ENCODE measurements at regions not wholly inside any gene's neighbourhood (a gene's known extent, or its start where the extent isn't known, plus 50 kb on each side); places are given as distances from the start of the nearest gene placed in this dataset.

DNA sequence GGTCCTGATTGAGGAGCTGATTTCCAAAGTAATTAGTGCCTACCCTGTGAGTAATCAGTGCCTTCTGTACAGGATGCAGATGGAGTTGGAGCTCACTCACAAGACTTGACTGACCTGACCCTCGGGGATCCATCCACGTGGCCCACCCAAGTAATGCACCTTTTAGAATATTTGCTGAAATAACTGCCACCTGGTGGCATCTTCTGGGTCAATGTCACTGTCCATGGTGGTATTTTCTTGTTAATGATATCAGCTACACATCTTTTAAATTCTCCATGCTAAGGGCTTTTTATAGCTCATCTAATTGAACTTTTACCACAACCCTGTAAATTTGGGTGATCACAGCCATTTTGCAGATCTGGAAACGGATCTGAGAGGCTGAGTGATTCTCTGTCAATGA lies 74.3 kb upstream of the ANKRD34C start:
- no peaks in the 10 kb centered on the region for H3K9me3 ChIP-seq
- H3K4me1 ChIP-seq = no peaks in the 10 kb centered on the region
- intact Hi-C loops (cut with DNase I; ENCODE audit: low total_unique reads) = no loop called here
- TF ChIP-seq POLR2A (IDR thresholded peaks at IDR 0.05) = no peak
- TF ChIP-seq, protein P1, sequence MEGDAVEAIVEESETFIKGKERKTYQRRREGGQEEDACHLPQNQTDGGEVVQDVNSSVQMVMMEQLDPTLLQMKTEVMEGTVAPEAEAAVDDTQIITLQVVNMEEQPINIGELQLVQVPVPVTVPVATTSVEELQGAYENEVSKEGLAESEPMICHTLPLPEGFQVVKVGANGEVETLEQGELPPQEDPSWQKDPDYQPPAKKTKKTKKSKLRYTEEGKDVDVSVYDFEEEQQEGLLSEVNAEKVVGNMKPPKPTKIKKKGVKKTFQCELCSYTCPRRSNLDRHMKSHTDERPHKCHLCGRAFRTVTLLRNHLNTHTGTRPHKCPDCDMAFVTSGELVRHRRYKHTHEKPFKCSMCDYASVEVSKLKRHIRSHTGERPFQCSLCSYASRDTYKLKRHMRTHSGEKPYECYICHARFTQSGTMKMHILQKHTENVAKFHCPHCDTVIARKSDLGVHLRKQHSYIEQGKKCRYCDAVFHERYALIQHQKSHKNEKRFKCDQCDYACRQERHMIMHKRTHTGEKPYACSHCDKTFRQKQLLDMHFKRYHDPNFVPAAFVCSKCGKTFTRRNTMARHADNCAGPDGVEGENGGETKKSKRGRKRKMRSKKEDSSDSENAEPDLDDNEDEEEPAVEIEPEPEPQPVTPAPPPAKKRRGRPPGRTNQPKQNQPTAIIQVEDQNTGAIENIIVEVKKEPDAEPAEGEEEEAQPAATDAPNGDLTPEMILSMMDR (IDR thresholded peaks at IDR 0.05) = no peak
- H3K27ac ChIP-seq = no peak overlapping the region
- no peak overlapping the region for H3K4me3 ChIP-seq
- H3K27me3 ChIP-seq = no peaks in the 10 kb centered on the region
- no peaks in the 10 kb centered on the region for H3K36me3 ChIP-seq (ENCODE audit: low read depth, missing control alignments)
- 73 to 74% methylated on average over 3 of the region's 3 CpGs for WGBS, 2 donors
- no peak for DNase-seq

- Histone ChIP-seq H3K4me1 (no peaks in the 10 kb centered on the region), H3K36me3 (ENCODE audit: low read depth, missing control alignments) (no peaks in the 10 kb centered on the region), H3K27ac (no peak overlapping the region), H3K9me3 (no peaks in the 10 kb centered on the region), H3K4me3 (no peak overlapping the region), H3K27me3 (no peaks in the 10 kb centered on the region)
- intact Hi-C loops (cut with DNase I; ENCODE audit: low total_unique reads) = no loop called here
- 64 to 68% methylated on average over 2 of the region's 2 CpGs for WGBS, 2 donors
- DNase-seq = no peak
- TF ChIP-seq, protein P1 (IDR thresholded peaks at IDR 0.05) = no peak
- TF ChIP-seq POLR2A (IDR thresholded peaks at IDR 0.05) = no peak
These were observed 75.6 kb upstream of the ANKRD34C start for GRCh38 chr15:79206940-79207339.

DNA sequence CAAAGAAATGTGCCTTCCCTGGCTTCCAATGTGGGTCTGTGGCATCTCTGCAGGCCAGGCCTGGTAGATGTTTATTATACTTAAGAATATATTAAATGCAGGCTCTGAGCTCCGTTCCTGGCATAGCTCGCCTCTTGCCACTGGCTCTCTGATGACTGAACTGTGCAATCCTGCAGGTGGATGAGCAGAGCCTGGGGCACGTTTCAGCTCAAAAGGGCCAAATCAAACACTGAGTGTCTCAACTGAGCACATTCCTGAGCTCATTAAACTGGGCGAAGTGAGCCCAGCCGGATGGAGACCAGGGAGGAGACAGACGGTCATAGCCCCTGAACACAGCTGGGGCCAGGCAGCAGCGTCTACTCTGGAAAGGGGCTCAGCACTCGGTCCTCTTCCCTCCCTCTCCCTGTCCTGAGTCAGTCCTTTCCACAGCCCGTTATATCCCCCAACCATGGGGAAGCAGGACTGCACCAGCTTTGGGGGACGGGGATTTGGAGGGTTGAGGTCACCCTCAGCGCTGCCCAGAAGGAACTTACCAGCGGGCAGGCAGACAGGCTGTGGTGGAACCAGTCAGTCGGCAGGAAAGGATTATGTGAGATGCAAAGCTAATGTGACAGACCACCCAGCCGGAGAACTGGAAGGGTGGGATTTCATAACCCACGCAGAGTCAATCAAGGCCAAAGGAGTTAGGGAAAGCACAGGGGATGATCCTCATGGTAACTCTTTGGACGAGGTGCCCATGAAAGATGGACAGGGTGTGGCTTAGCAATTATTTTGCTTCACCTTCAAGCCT lies 77.4 kb upstream of the ANKRD34C start:
- no peak for DNase-seq
- Histone ChIP-seq H3K4me3 (no peak overlapping the region), H3K4me1 (no peaks in the 10 kb centered on the region), H3K27ac (no peak overlapping the region), H3K9me3 (no peaks in the 10 kb centered on the region), H3K36me3 (ENCODE audit: low read depth, missing control alignments) (no peaks in the 10 kb centered on the region), H3K27me3 (no peaks in the 10 kb centered on the region)
- 71 to 74% methylated on average over 9 to 16 of the region's 16 CpGs for WGBS, 2 donors
- TF ChIP-seq, protein P1 (IDR thresholded peaks at IDR 0.05) = no peak
- no peak for TF ChIP-seq POLR2A (IDR thresholded peaks at IDR 0.05)
- intact Hi-C loops (cut with DNase I; ENCODE audit: low total_unique reads) = no loop called here

- Histone ChIP-seq H3K27me3 (no peaks in the 10 kb centered on the region), H3K9me3 (no peaks in the 10 kb centered on the region), H3K27ac (no peak overlapping the region), H3K36me3 (ENCODE audit: low read depth, missing control alignments) (no peaks in the 10 kb centered on the region), H3K4me1 (no peaks in the 10 kb centered on the region), H3K4me3 (no peak overlapping the region)
- DNase-seq = no peak
- WGBS, 2 donors = 91 to 94% methylated on average over 6 of the region's 6 CpGs
- intact Hi-C loops (cut with DNase I; ENCODE audit: low total_unique reads) = no loop called here
- TF ChIP-seq, protein P1 (IDR thresholded peaks at IDR 0.05) = no peak
- no peak for TF ChIP-seq POLR2A (IDR thresholded peaks at IDR 0.05)
These were observed 84.1 kb upstream of the ANKRD34C start for GRCh38 chr15:79198461-79198860.

GRCh38 chr15:79197285-79197684 lies 85.2 kb upstream of the ANKRD34C start:
- 63 to 71% methylated on average over 7 of the region's 7 CpGs for whole genome bisulfite sequencing, 2 donors
- intact Hi-C loops (cut with DNase I; ENCODE audit: low total_unique reads) = no loop called here
- Histone ChIP-seq H3K27ac (no peak overlapping the region), H3K4me1 (no peaks in the 10 kb centered on the region), H3K4me3 (no peak overlapping the region), H3K27me3 (no peaks in the 10 kb centered on the region), H3K9me3 (no peaks in the 10 kb centered on the region), H3K36me3 (ENCODE audit: low read depth, missing control alignments) (no peaks in the 10 kb centered on the region)
- DNase-seq = no peak
- no peak for TF ChIP-seq POLR2A (IDR thresholded peaks at IDR 0.05)
- TF ChIP-seq, protein P1 (IDR thresholded peaks at IDR 0.05) = no peak

Data from testis (tissue), 2 donors.